Prostate gland (tissue), 2 donors: ENCODE measurements at regions not wholly inside any gene's neighbourhood (a gene's known extent, or its start where the extent isn't known, plus 50 kb on each side); places are given as distances from the start of the nearest gene placed in this dataset.

Experiments used
- DNase-seq: peaks from one replicate; pipeline ENCODE4 v3.0.0-alpha.2; 2019; ENCODE audit warnings: low spot score
- H3K27ac ChIP-seq, 2 donors: fragments of 200-600 bp; sonication (generic); 2 replicates each; pipeline ENCODE4 v1.5.1; 2017 to 2019
- H3K27me3 ChIP-seq: fragments of 200-600 bp; sonication (generic); replicated peaks from 2 replicates; pipeline ENCODE4 v1.5.1; 2019; ENCODE audit not compliant: insufficient read depth
- H3K36me3 ChIP-seq, 2 donors: fragments of 200-600 bp; sonication (generic); 1 replicate in 1 of 2; 2 replicates in 1 of 2; pipeline versions ENCODE4 v1.5.1 to v1.8.1; 2017 to 2019
- H3K4me1 ChIP-seq: fragments of 200-600 bp; sonication (generic); replicated peaks from 2 replicates; pipeline ENCODE4 v1.5.1; 2019
- H3K4me3 ChIP-seq, 2 donors: fragments of 200-600 bp; sonication (generic); 2 replicates each; pipeline ENCODE4 v1.5.1; 2017 to 2019
- H3K9me3 ChIP-seq: fragments of 200-600 bp; sonication (generic); 2 replicates; pipeline ENCODE4 v1.5.1; 2017
- POLR2A ChIP-seq: fragments of 450-650 bp; IDR thresholded peaks from one replicate; pipeline ENCODE4 v1.6.1; 2016; ENCODE audit warnings: antibody characterized with exemption, mild to moderate bottlenecking
- POLR2AphosphoS5 ChIP-seq: sonication (generic); formaldehyde crosslinking; IDR thresholded peaks from one replicate; pipeline ENCODE4 v1.6.1; 2017; ENCODE audit warnings: antibody characterized with exemption
- WGBS: methylation state at CpG from one replicate; pipeline ENCODE4 v1.1.5; 2018; 5-methylcytosine and 5-hydroxymethylcytosine counted together
- intact Hi-C: fragments of 100-400 bp; cut with DNase I; formaldehyde crosslinking; loops from one replicate; pipeline ENCODE4 v1.14.2; 2022
- TF ChIP-seq, protein P1 (sequence below), 4 experiments: fragments of 200-600 bp in 2 of 4; fragments of 450-650 bp in 2 of 4; sonication (generic) in 2 of 4; IDR thresholded peaks; 1 replicate in 3 of 4; 2 replicates in 1 of 4; pipeline ENCODE4 v1.5.1; 2016 to 2019; ENCODE audit warnings: antibody characterized with exemption in 4 of 4, mild to moderate bottlenecking in 2 of 4, moderate library complexity in 2 of 4

DNA sequence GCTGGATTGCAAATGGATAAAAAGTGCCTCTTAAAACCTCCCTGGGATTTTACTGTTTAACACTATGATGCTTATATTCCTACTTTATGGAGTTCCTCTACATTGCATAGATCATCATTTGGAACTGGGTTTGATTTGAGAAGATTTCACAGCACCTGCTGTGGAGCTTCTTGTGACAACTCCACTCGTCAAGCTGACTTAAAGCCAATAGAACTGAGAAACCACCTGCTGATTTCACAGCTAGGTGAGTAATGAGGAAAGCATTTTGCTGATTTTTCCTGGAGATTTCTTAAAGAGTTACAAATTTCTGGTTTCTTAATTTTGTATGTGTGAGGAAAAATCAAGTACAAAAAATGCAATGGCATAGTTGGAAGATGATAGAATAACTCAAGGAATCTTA, 739.1 kb upstream of the LRRTM1 start:
- 41% methylated on average over 1 of the region's 1 CpG for WGBS
- intact Hi-C loops: loop anchor here (10.0 kb wide), 1 partner anchor 111 kb away; no protein-coding TSS in a partner anchor
- H3K36me3 ChIP-seq: no peaks in the 10 kb centered on the region
- no peak overlapping the region for H3K4me3 ChIP-seq
- no peaks in the 10 kb centered on the region for H3K27me3 ChIP-seq
- no peaks in the 10 kb centered on the region for H3K9me3 ChIP-seq
- no peak overlapping the region for H3K27ac ChIP-seq
- TF ChIP-seq POLR2AphosphoS5 (no peak), POLR2A (no peak)
- TF ChIP-seq, protein P1, sequence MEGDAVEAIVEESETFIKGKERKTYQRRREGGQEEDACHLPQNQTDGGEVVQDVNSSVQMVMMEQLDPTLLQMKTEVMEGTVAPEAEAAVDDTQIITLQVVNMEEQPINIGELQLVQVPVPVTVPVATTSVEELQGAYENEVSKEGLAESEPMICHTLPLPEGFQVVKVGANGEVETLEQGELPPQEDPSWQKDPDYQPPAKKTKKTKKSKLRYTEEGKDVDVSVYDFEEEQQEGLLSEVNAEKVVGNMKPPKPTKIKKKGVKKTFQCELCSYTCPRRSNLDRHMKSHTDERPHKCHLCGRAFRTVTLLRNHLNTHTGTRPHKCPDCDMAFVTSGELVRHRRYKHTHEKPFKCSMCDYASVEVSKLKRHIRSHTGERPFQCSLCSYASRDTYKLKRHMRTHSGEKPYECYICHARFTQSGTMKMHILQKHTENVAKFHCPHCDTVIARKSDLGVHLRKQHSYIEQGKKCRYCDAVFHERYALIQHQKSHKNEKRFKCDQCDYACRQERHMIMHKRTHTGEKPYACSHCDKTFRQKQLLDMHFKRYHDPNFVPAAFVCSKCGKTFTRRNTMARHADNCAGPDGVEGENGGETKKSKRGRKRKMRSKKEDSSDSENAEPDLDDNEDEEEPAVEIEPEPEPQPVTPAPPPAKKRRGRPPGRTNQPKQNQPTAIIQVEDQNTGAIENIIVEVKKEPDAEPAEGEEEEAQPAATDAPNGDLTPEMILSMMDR (IDR thresholded peaks at IDR 0.05): no peak
- H3K4me1 ChIP-seq: no peaks in the 10 kb centered on the region
- no peak for DNase-seq

DNA sequence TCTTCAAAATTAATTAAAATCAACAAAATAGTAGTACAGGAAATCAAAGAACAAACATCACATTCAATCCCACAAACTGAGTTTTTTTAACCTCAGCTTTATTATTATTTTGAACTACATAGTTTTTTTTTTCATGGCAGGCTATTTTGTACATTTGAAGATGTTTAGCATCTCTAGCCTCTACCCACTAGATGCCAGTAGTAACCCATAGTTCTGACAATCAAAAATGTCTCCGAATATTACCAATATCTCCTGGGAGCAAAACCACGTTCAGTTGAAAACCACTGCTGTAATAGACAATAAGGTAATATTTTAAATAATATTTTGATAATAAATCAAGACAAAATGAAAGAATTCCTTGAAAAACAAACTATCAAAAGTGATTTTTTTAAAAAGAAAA, 702.6 kb upstream of the LRRTM1 start:
- intact Hi-C loops: no loop called here
- TF ChIP-seq POLR2AphosphoS5: no peak
- TF ChIP-seq, protein P1 (IDR thresholded peaks at IDR 0.05): no peak
- no peaks in the 10 kb centered on the region for H3K9me3 ChIP-seq
- DNase-seq: no peak
- no peaks in the 10 kb centered on the region for H3K36me3 ChIP-seq
- no peak overlapping the region for H3K4me3 ChIP-seq
- no peaks in the 10 kb centered on the region for H3K27me3 ChIP-seq
- no peaks in the 10 kb centered on the region for H3K4me1 ChIP-seq
- WGBS: 83% methylated on average over 2 of the region's 2 CpGs
- no peak overlapping the region for H3K27ac ChIP-seq

DNA sequence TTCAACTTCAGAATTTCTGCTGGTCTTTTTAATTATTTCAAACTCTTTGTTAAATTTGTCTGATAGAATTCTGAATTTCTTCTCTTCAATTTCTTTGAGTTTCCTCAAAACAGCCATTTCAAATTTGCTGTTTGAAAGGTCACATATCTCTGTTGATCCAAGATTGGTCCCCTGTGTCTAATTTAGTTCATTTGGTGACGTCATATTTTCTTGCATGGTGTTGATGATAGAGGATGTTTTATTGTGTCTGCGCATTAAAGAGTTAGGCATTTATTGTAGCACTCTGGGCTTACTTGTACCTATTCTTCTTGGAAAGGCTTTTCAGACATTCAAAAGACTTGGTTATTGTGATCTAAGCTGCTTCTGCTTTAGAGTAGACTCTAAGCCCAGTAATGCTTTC, 698.4 kb upstream of the LRRTM1 start:
- no peaks in the 10 kb centered on the region for H3K9me3 ChIP-seq
- no peaks in the 10 kb centered on the region for H3K27me3 ChIP-seq
- 96% methylated on average over 2 of the region's 2 CpGs for WGBS
- H3K36me3 ChIP-seq: no peaks in the 10 kb centered on the region
- H3K4me1 ChIP-seq: no peaks in the 10 kb centered on the region
- DNase-seq: no peak
- intact Hi-C loops: no loop called here
- TF ChIP-seq, protein P1 (IDR thresholded peaks at IDR 0.05): no peak
- no peak for TF ChIP-seq POLR2AphosphoS5
- no peak for TF ChIP-seq POLR2A
- H3K27ac ChIP-seq: no peak overlapping the region
- H3K4me3 ChIP-seq: no peak overlapping the region

DNA sequence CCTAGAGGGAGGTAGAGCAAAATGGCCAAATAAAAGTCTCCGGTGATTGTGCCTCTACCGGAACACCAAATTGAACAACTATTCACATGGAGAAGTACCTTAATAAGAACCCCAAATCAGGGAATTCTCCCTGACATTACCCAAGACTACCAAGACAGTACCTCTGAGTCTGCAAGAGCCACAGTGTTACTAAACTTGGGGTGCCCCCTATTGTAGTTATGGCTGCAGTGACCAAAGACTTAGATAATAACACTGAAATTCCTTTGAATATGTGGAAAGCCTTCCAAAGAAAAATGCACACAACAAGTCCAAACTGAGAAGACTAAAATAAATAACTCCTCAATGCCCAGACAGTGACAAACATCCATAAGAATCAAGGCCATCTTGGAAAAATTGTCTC, 682.9 kb upstream of the LRRTM1 start:
- Histone ChIP-seq H3K4me3 (no peak overlapping the region), H3K4me1 (no peaks in the 10 kb centered on the region), H3K9me3 (no peaks in the 10 kb centered on the region), H3K27ac (no peak overlapping the region), H3K27me3 (no peaks in the 10 kb centered on the region), H3K36me3 (no peaks in the 10 kb centered on the region)
- 95% methylated on average over 2 of the region's 2 CpGs for WGBS
- no peak for TF ChIP-seq POLR2AphosphoS5
- intact Hi-C loops: no loop called here
- no peak for DNase-seq

DNA sequence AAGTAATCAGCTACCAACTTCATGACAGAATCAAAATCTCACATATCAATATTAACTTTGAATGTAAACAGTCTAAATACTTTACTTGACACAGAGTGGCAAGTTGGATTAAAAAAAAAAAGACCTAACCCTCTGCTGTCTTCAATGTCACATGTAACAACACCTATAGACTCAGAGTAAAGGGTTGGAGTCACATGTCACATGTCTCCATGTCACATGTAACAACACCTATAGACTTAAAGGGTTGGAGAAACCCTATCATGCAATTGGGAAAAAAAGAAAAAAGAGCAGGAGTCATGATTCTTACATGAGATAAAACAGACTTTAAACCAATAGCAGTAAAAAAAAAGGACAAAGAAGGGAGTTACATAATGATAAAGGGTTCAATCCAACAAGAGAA, 665.3 kb upstream of the LRRTM1 start:
- DNase-seq: no peak
- no peaks in the 10 kb centered on the region for H3K27me3 ChIP-seq
- no peaks in the 10 kb centered on the region for H3K4me1 ChIP-seq
- intact Hi-C loops: no loop called here
- TF ChIP-seq POLR2A (no peak), POLR2AphosphoS5 (no peak)
- TF ChIP-seq, protein P1 (IDR thresholded peaks at IDR 0.05): no peak
- no peak overlapping the region for H3K27ac ChIP-seq
- no peaks in the 10 kb centered on the region for H3K36me3 ChIP-seq
- H3K9me3 ChIP-seq: no peaks in the 10 kb centered on the region
- H3K4me3 ChIP-seq: no peak overlapping the region
